A673 (cell line): ENCODE measurements at regions not wholly inside any gene's neighbourhood (a gene's known extent, or its start where the extent isn't known, plus 50 kb on each side); places are given as distances from the start of the nearest gene placed in this dataset.

Experiments used
- BruUV-seq: library from RNA; stranded (reverse); fragments of 400-500 nt; replicated peaks from 2 replicates; lab custom pipeline; 2021; lab: Mats Ljungman, UMichigan
- CTCF ChIA-PET: fragments of 300-600 bp; sonication (Branson Sonifier 250); formaldehyde crosslinking; loops from one replicate; lab custom pipeline; 2022; ENCODE audit warnings: antibody characterized with exemption; lab: Charles Lee
- POLR2A ChIA-PET: fragments of 300-600 bp; sonication (Branson Sonifier 250); formaldehyde crosslinking; loops from one replicate; lab custom pipeline; 2022; ENCODE audit warnings: antibody characterized with exemption; ENCODE audit not compliant: low non-redundant PET; lab: Charles Lee
- DNase-seq: peaks from one replicate; pipeline ENCODE4 v3.0.0-alpha.2; 2015; ENCODE audit warnings: low spot score
- H3K27ac ChIP-seq: fragments of 200-600 bp; sonication (generic); 2 replicates; pipeline ENCODE4 v1.5.1; 2016; ENCODE audit warnings: mixed run types, low read depth, mild to moderate bottlenecking, mixed read lengths, antibody characterized with exemption, low read length; ENCODE audit not compliant: poor library complexity, severe bottlenecking
- H3K27me3 ChIP-seq: fragments of 200-600 bp; sonication (generic); replicated peaks from 2 replicates; pipeline ENCODE4 v1.6.1; 2017; ENCODE audit warnings: mixed run types, low read depth, mild to moderate bottlenecking, mixed read lengths, antibody characterized with exemption, low read length; ENCODE audit not compliant: insufficient read depth, poor library complexity
- H3K36me3 ChIP-seq: fragments of 200-600 bp; sonication (generic); 2 replicates; pipeline ENCODE4 v1.6.1; 2016; ENCODE audit warnings: mixed run types, mild to moderate bottlenecking, mixed read lengths, antibody characterized with exemption, low read length; ENCODE audit not compliant: insufficient read depth, poor library complexity, severe bottlenecking
- H3K4me1 ChIP-seq: fragments of 200-600 bp; sonication (generic); 2 replicates; pipeline ENCODE4 v1.6.1; 2017; ENCODE audit warnings: mixed run types, mild to moderate bottlenecking, mixed read lengths, antibody characterized with exemption, low read length; ENCODE audit not compliant: insufficient read depth, poor library complexity, severe bottlenecking
- H3K4me3 ChIP-seq: fragments of 200-600 bp; sonication (generic); 2 replicates; pipeline ENCODE4 v1.5.1; 2016; ENCODE audit warnings: low read depth, mixed run types, mild to moderate bottlenecking, mixed read lengths, low read length; ENCODE audit not compliant: poor library complexity, severe bottlenecking
- H3K9me3 ChIP-seq: fragments of 200-600 bp; sonication (generic); 2 replicates; pipeline ENCODE4 v1.6.1; 2016; ENCODE audit warnings: mixed run types, low read depth, mild to moderate bottlenecking, mixed read lengths, antibody characterized with exemption, low read length; ENCODE audit not compliant: poor library complexity, severe bottlenecking
- EZH2 ChIP-seq: fragments of 200-600 bp; sonication (generic); IDR thresholded peaks from 2 replicates; pipeline ENCODE4 v1.6.1; 2017; ENCODE audit warnings: borderline replicate concordance, low read depth, mild to moderate bottlenecking, mixed read lengths, antibody characterized with exemption, low read length; ENCODE audit not compliant: poor library complexity, severe bottlenecking
- intact Hi-C: fragments of 100-400 bp; cut with micrococcal nuclease; formaldehyde crosslinking; loops from one replicate; pipeline ENCODE4 v1.10.0; 2022; ENCODE audit not compliant: unreplicated experiment
- TF ChIP-seq, protein P1 (sequence below): fragments of 300-800, 200-600 bp; sonication (generic); conservative IDR thresholded peaks from 2 replicates; pipeline ENCODE4 v1.5.1; 2017; ENCODE audit warnings: low read depth, mild to moderate bottlenecking, antibody characterized with exemption, low read length, moderate library complexity, mixed read lengths

DNA sequence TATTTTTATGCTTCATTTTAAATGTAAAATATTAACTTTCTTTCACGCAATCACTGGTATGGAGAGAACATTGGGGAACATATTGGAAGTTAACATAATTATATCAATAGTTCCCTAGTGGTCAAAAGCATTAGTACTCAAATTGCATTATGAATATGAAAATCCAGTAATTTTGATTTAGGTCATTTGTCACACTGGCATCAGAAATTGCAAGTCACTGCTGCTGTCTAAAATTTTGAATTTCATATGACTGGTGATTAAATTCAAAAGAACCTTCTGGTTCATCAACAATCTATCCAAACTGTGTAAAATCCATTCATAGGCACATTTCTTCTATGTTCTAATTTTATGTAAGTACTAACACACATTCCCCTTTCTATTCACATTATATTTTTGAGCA, 2235.7 kb upstream of the PCDH20 start:
- no peaks in the 10 kb centered on the region for H3K36me3 ChIP-seq
- H3K4me3 ChIP-seq: no peak overlapping the region
- ChIA-PET CTCF (no interaction called here), POLR2A (no interaction called here)
- BruUV-seq: no TSS peak
- H3K9me3 ChIP-seq: no peaks in the 10 kb centered on the region
- intact Hi-C loops: no loop called here
- TF ChIP-seq, protein P1, sequence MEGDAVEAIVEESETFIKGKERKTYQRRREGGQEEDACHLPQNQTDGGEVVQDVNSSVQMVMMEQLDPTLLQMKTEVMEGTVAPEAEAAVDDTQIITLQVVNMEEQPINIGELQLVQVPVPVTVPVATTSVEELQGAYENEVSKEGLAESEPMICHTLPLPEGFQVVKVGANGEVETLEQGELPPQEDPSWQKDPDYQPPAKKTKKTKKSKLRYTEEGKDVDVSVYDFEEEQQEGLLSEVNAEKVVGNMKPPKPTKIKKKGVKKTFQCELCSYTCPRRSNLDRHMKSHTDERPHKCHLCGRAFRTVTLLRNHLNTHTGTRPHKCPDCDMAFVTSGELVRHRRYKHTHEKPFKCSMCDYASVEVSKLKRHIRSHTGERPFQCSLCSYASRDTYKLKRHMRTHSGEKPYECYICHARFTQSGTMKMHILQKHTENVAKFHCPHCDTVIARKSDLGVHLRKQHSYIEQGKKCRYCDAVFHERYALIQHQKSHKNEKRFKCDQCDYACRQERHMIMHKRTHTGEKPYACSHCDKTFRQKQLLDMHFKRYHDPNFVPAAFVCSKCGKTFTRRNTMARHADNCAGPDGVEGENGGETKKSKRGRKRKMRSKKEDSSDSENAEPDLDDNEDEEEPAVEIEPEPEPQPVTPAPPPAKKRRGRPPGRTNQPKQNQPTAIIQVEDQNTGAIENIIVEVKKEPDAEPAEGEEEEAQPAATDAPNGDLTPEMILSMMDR: no peak
- TF ChIP-seq EZH2: no peak
- DNase-seq: no peak
- no peak overlapping the region for H3K27ac ChIP-seq
- no peaks in the 10 kb centered on the region for H3K27me3 ChIP-seq
- H3K4me1 ChIP-seq: no peaks in the 10 kb centered on the region

DNA sequence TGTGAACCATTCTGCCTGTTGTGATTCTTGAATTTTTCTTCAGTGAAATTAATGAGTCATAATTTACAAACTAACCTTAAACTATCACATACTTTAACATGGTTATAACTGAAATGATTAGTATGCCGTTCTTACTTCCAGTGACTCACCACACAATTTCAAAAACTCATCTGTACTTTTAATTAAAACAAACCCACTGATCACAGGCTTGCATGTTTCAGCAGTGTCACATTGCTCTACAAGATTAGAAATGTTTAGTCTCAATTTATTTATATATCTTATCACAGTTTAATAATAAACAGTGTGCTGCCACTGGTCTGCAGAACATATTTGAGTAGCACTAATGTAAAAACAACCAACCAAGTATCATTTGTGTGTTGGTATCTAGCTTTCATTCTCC, 2227.9 kb upstream of the PCDH20 start:
- POLR2A ChIA-PET: no interaction called here
- no peak for DNase-seq

DNA sequence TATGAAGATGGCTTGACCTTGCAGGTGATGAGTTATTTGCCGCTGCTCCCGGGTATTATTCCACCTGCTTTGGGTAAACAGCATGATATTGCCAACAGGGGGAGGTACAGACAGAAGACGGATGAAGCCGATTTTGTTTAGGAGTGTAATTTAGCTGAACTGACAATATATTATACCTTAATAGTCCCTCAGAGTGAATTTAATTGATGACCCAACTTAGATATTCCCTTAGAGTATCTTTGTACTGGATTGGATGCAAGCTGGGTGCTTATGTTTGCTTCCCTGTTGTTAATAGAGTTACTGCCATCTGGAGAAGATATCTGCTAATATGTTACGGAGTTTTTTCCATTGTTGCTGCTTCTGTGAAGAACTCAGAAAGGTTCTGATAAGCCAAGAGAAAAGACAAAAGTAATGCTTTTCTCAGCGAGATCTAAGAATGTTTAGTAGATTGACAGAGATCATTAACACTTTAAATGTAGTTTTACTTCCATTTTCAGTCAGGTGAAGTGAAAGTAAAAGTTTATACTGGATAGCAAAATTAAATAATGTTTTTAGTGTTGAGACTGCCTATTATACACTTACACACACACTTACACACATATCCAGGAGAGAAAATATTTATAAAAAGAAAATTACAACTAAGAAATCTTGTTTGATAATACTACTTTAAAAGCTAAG, 2220.8 kb upstream of the PCDH20 start:
- POLR2A ChIA-PET: no interaction called here
- DNase-seq: peak; percentile 6
- intact Hi-C loops: no loop called here
- no peak for TF ChIP-seq EZH2
- TF ChIP-seq, protein P1: peak; percentile 31; the same call in 1 of the 2 replicates
- BruUV-seq: no TSS peak
- Histone ChIP-seq H3K27me3 (no peaks in the 10 kb centered on the region), H3K27ac (no peak overlapping the region), H3K36me3 (no peaks in the 10 kb centered on the region), H3K4me3 (no peak overlapping the region), H3K4me1 (no peaks in the 10 kb centered on the region), H3K9me3 (no peaks in the 10 kb centered on the region)
- CTCF ChIA-PET: no interaction called here

More for the DNA sequence above, 2227.9 kb upstream of the PCDH20 start:
- Histone ChIP-seq H3K36me3 (no peaks in the 10 kb centered on the region), H3K27ac (no peak overlapping the region), H3K4me1 (no peaks in the 10 kb centered on the region), H3K4me3 (no peak overlapping the region), H3K27me3 (no peaks in the 10 kb centered on the region), H3K9me3 (no peaks in the 10 kb centered on the region)
- TF ChIP-seq EZH2: no peak
- TF ChIP-seq, protein P1: no peak
- CTCF ChIA-PET: no interaction called here
- no TSS peak for BruUV-seq
- intact Hi-C loops: no loop called here
